COLO829 (cell line): ENCODE measurements at regions not wholly inside any gene's neighbourhood (a gene's known extent, or its start where the extent isn't known, plus 50 kb on each side); places are given as distances from the start of the nearest gene placed in this dataset.
A peak's percentile ranks its signal among the peaks of the same experiment; 100 is the strongest.
"Not testable (repeated sequence)": the region's sequence is repeated elsewhere in the genome, so short reads cannot be mapped to it uniquely, and the experiment has no call there.

Experiments
- DNase-seq: peaks from one replicate; pipeline ENCODE4 v3.0.0; 2012; ENCODE audit warnings: low spot score

DNA sequence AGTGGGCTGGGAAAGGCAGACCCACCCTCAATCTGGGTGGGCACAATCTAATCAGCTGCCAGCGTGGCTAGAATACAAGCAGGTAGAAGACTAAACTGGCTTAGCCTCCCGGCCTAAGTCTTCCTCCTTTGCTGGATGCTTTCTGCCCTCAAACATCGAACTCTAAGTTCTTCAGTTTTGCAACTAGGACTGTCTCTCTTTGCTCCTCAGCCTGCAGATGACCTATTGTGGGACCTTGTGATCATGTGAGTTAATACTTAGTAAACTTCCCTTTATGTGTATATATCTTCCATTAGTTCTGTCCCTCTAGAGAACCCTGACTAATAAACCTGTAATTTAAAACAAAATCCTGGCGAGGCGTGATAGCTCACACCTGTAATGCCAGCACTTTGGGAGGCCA is 51.8 kb upstream of the SLC39A8 start:
- not testable (repeated sequence) for DNase-seq

DNA sequence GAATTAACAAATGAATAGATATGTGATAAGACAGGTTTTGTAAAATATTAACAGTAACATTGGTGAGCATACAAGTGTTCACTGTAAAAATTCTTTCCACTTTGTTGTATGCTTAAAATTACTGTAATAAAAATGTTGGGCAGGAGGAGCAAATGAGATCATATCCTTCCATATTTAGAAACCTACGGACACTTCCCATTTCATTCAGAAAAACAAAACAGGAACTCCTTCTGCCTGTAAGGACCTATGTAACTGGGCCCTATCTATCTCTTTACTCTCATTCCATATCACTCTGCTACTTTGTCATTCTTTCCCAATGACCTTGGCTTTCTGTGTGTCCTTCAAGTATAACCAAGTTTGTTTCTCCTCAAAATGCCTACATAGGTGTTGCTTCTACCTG is 53.7 kb upstream of the SLC39A8 start:
- no peak for DNase-seq

GRCh38 chr4:102400898-102401297 is 55.6 kb upstream of the SLC39A8 start:
- DNase-seq, result no peak

DNA sequence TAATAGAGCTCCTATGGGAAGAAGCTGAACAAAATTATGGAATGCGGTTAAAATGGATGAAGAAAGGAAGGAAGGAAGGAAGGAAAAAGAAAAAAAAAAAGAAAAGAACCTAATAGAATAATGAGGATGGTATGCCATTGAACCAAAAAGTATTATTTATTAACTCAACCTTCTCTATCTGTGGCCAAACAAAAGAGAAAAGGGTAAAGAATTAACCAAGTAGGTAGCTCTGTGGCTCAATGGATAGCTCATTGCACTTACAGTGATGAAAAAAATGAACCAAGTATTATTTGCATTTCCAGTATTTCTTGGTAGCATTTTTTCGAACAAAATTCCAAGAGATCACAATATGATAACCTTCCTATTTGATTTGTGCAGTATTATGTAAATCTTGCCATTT is 56.9 kb upstream of the SLC39A8 start:
- DNase-seq, result no peak

DNA sequence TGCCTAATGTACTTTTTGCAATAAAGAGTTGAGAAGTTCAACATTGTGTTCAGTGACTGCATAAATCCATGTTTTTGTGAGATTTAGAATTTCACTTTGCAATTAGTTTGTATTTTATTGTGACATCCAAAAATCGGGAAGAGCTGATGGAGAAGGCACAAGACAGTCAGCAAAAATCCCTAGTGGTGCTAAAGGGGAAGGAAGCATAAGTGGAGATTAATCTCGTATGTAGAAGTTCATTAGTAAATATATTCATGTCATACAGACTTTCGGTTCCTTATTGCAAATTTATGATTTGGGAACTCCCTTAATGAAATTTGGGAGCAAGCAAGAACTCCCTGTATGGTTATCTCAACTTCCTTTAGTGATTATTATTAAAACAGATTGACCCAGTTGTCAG is 57.8 kb upstream of the SLC39A8 start:
- DNase-seq, result no peak

DNA sequence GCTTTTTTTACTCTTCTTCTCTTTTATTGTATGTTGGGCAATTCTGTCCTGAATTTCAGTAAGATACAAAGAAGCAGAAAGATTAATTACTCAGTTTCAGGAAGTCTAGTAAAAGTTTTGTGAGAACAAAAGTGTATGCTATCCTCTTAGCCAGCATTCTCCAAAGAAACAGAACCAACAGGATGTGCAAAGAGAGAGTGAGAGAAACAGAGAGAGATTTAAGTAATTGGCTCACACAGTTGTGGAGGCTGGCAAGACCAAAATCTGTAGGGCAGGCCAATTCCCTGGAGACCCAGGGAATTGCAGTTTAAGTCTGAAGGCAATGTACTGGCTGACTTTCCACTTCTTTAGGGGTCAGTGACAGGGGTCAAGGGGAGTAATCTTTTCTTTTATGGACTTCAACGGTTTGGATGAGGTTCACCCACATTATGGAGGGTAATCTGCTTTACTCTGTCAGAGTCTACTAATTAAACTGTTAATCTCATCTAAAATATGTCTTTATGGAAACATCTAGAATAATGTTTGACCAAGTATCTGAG is 59.2 kb upstream of the SLC39A8 start:
- no peak for DNase-seq

- no peak for DNase-seq
These were observed 60.6 kb upstream of the SLC39A8 start for GRCh38 chr4:102405821-102406401.

DNA sequence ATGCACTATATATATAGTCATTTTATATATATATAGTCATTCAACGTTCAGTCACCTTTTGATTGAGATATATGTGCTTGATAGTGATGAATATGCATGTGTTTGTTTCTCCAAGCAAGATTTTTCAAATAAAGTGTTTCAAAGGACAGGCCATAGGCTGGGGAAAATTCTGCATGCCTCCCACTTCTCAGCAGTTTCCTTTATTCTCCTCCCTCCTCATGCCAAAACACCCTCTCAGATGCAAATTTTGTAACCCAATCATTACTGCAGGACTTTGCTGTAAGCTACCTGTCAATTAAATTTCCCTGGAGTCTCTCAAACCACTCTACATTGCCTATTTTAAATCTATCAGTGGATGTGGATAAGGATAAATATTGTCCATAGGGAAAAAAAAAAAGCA is 65.6 kb upstream of the SLC39A8 start:
- not testable (repeated sequence) for DNase-seq

GRCh38 chr4:102411408-102411807 is 66.1 kb upstream of the SLC39A8 start:
- DNase-seq, result no peak

DNA sequence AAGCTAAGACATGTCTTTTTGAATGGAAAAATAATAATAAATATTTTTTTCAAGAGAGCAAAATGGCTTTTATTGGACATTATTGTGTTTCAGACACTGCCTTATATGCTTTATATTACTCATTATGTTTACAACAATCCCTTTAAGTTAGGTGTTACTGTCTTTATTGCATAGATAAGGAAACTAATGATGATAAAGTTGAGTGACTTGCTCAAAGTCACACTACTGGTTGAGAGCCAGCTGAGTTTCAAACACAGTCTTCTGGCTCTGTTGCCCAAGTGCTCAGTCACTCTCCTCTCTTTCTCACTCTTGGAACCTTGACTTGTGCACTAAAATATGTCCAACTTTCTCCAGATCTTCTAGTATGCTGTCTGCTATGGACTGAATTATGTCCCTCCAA is 71.5 kb upstream of the SLC39A8 start:
- DNase-seq, result no peak

- DNase-seq, result no peak
These were observed 75.5 kb upstream of the SLC39A8 start for GRCh38 chr4:102420563-102421398.

DNA sequence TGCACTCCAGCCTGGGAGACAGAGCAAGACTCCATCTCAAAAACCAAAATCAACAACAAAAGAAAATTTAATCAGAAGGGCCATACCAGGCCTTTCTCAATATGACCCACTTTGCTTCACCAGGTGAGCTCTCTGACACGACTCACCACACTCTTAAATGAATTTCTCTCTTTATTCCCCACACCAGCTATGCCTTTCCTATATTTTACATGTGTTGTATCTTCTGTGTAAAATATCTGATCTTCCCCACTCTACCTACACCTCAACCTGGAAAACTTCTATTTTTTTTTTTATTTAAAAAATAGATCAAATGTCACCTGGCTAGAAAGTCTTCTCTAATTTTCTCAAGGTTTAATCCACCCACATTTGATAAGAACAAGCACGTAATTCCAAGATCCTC is 77.6 kb upstream of the SLC39A8 start:
- DNase-seq, result no peak

- DNase-seq, result no peak
These were observed 77.8 kb upstream of the NFKB1 start for GRCh38 chr4:102423375-102423774.

DNA sequence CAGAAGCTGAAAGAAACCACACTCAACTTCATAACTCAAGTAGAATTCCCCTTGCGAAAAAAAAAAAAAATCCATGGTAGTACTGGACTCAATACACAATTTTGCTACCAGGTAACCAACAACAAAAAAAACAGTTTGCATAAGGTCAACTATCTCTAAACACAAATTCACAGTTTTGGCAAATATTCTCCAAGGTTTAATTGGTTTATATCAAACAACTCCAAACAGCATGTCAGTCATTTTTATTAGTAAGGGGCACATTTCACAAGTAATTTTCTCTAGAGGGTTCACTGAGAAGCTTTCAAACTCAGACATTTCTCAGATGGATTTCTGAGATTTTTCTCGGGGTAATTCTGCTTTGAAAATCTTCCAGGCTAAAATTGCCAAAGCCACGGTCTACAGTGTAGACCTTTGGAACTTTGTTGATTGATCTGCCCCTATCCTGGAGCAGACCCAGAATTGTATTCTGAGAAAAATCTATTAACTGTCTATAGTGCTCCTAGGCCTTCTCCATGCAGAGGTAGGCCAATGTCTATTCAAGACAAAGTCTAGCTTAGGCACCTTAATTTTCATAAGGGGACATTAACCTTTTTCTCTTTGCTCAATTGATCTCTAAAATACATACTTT is 73.7 kb upstream of the NFKB1 start:
- DNase-seq, result no peak

GRCh38 chr4:102428122-102428521 is 73.0 kb upstream of the NFKB1 start:
- DNase-seq, result no peak

- no peak for DNase-seq
These were observed 71.6 kb upstream of the NFKB1 start for GRCh38 chr4:102429553-102429952.

DNA sequence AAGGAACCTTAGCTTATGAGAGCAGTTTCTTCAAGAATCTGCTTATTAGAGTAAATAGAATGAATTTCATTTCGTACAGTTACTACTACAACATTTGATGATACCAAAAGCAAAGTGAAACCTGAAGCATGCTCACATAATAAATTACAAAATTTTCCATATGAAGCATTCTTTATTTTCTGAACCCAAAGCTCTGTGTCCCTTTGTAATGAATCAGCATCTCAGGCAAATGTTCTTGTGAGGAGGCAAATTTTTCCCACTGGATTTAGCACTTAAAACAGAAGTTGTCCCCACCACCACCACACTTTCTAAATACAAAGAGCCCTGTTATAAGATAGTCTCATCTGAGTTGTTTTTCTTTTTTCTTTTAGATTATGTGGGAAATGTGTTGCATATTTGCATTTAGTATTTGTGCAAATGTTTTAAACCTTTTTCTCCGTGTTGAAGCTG is 70.7 kb upstream of the NFKB1 start:
- DNase-seq, result no peak

DNA sequence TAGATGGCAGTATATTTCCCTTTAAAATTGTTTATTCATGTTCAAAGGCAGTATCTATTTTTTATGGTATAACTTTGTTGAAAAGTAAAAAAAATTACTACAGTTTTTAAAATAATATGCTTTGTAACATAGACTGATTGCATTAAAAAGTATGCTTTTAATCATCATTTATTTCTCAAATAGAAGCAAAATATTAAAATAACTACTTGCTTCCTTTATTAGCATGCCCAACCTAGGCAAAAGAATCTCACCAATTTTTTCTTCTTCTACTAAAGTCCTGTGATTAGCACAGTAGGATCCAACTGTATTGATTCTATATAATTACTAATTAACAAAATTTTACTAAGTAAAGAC is 69.6 kb upstream of the NFKB1 start:
- DNase-seq, result no peak

DNA sequence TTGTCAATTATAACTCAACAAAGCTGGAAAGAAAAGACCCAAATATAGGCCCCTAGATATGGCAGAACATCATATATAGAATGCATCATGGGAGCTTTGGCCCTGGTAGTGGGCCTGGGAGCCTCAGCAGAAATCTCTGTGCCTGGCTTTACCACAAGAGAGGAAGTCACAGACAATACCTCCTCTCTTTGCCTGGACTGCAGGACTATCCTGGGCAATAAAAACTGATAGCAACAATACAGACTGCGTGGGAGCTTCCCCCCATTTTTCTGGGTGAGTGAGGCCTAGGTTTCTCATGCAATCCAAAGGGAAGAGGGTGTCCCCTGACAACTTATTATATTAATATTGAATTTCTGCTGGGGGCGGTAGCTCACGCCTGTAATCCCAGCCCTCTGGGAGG is 64.0 kb upstream of the NFKB1 start:
- no peak for DNase-seq

DNA sequence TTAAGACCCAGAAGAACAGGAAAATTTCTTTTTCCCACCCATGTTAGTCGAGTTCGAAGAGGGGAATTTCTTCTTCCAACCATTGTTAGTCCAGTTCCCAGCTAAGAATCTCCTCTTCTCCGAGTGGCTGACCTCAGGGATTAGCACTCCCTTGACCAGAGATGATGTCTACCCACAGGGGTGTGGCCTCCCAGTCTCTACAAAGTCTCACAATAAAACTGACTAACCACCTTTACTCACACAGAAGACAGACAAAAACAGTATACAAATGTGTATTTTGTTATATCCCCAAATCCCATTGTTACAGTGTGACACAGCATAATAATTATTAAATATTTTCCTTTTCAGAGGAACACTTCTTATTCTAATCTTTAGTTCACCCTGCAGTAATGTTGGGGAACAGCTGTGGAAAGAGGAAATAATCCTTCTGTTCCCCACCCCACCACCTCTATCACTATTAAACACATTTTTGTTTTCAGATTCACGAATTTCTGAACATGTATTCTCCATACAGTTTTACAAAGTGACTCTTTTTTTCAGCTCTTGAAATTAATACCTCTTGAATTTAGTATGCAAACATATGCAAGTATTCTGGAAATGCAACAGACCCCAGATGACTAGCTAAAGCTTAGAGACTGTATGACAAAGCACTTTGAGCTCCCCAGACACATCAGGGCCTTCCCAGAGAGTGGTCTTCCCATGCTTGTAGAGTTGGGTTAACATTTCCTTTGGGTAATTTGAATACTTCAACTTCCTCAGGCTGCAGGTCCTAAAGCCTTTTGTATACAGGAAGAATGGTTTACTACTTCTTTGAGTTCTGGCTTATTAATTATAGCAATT is 62.5 kb upstream of the NFKB1 start:
- DNase-seq, result no peak

DNA sequence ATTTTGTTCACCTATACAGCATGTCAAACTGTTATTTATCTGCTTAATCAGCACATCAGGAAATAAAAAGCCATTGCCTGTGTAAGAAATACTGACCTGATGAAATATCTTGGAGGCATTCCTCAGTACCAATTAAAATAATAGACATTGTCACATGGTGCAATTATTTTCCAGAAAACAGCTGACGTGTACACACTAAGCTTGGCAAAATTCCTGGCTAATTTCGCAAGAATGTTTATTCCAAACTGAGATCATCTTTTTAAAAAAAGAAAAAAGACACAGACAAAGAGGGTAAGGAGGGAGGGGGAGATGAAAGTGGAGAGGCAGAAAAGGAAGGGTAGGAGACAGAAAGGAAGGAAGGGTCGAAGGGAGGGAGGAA is 61.9 kb upstream of the NFKB1 start:
- DNase-seq, result peak; percentile 79

DNA sequence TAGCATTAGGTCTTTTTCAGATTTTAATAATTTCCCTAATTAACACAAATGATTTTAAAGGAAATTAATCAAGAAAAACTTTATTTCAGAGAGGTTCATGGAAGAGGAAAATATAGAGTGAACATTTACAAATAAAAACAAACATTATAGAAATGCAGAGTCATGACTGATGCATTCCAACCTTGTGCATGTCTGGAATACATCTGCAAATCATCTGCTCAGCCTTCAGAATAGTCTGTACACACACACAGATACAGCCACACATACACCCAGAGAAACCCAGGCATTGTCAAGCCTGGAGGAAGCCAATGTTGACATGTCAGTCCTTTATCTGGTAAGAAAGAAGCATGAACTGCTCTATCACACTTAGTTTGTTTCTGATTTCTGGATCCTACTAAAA is 61.3 kb upstream of the NFKB1 start:
- DNase-seq, result no peak
